ENCODE measurements at regions not wholly inside any gene's neighbourhood (a gene's known extent, or its start where the extent isn't known, plus 50 kb on each side); places are given as distances from the start of the nearest gene placed in this dataset.
"Not testable (repeated sequence)": the region's sequence is repeated elsewhere in the genome, so short reads cannot be mapped to it uniquely, and the experiment has no call there.

DNA sequence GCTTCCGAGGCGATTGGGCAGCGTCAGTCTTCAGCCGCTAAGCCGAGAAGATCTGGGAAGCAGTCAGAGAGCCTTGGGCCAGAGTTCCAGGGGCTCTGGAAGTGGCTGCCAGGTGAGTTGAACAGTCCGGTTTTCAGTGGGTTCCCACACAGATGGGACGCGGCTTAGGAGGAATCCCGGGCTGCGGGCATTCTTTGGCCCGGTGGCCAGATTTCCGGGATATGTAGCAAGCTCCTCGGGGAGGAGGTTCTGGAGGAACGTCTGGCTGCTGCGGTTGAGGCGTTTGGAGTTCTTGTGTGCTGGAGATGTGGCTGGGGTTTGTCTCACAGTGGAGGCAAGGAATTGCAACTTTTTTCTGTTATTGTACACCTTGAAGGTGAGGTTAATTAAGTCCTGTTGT is 182.6 kb downstream of the CD83 start:
- not testable (repeated sequence) for TF ChIP-seq POLR2A (IDR thresholded peaks at IDR 0.05; ENCODE audit: borderline replicate concordance, extremely low read depth, insufficient read depth, insufficient read length); POLR2AphosphoS5 (IDR thresholded peaks at IDR 0.05; ENCODE audit: low read depth, low read length); EZH2phosphoT487 (IDR thresholded peaks at IDR 0.05; ENCODE audit: borderline replicate concordance); RAD21 (IDR thresholded peaks at IDR 0.05; ENCODE audit: low read depth); EZH2 (IDR thresholded peaks at IDR 0.05); ELF1 (IDR thresholded peaks at IDR 0.05; ENCODE audit: borderline replicate concordance, low read depth)
- TF ChIP-seq, protein P1, sequence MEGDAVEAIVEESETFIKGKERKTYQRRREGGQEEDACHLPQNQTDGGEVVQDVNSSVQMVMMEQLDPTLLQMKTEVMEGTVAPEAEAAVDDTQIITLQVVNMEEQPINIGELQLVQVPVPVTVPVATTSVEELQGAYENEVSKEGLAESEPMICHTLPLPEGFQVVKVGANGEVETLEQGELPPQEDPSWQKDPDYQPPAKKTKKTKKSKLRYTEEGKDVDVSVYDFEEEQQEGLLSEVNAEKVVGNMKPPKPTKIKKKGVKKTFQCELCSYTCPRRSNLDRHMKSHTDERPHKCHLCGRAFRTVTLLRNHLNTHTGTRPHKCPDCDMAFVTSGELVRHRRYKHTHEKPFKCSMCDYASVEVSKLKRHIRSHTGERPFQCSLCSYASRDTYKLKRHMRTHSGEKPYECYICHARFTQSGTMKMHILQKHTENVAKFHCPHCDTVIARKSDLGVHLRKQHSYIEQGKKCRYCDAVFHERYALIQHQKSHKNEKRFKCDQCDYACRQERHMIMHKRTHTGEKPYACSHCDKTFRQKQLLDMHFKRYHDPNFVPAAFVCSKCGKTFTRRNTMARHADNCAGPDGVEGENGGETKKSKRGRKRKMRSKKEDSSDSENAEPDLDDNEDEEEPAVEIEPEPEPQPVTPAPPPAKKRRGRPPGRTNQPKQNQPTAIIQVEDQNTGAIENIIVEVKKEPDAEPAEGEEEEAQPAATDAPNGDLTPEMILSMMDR (IDR thresholded peaks at IDR 0.05 in 2 of 3, conservative IDR thresholded peaks at IDR 0.05 in 1 of 3; ENCODE audit: borderline replicate concordance in 1 of 3, insufficient read depth in 1 of 3, low read depth in 2 of 3, low read length in 2 of 3) = not testable (repeated sequence)
- TF ChIP-seq, protein P2, sequence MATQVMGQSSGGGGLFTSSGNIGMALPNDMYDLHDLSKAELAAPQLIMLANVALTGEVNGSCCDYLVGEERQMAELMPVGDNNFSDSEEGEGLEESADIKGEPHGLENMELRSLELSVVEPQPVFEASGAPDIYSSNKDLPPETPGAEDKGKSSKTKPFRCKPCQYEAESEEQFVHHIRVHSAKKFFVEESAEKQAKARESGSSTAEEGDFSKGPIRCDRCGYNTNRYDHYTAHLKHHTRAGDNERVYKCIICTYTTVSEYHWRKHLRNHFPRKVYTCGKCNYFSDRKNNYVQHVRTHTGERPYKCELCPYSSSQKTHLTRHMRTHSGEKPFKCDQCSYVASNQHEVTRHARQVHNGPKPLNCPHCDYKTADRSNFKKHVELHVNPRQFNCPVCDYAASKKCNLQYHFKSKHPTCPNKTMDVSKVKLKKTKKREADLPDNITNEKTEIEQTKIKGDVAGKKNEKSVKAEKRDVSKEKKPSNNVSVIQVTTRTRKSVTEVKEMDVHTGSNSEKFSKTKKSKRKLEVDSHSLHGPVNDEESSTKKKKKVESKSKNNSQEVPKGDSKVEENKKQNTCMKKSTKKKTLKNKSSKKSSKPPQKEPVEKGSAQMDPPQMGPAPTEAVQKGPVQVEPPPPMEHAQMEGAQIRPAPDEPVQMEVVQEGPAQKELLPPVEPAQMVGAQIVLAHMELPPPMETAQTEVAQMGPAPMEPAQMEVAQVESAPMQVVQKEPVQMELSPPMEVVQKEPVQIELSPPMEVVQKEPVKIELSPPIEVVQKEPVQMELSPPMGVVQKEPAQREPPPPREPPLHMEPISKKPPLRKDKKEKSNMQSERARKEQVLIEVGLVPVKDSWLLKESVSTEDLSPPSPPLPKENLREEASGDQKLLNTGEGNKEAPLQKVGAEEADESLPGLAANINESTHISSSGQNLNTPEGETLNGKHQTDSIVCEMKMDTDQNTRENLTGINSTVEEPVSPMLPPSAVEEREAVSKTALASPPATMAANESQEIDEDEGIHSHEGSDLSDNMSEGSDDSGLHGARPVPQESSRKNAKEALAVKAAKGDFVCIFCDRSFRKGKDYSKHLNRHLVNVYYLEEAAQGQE (IDR thresholded peaks at IDR 0.05; ENCODE audit: low read depth) = not testable (repeated sequence)
- TF ChIP-seq, protein P3, sequence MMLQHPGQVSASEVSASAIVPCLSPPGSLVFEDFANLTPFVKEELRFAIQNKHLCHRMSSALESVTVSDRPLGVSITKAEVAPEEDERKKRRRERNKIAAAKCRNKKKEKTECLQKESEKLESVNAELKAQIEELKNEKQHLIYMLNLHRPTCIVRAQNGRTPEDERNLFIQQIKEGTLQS (IDR thresholded peaks at IDR 0.05) = not testable (repeated sequence)

Data from HCT116 (cell line).